ENCODE measurements at regions not wholly inside any gene's neighbourhood (a gene's known extent, or its start where the extent isn't known, plus 50 kb on each side); places are given as distances from the start of the nearest gene placed in this dataset.

DNA sequence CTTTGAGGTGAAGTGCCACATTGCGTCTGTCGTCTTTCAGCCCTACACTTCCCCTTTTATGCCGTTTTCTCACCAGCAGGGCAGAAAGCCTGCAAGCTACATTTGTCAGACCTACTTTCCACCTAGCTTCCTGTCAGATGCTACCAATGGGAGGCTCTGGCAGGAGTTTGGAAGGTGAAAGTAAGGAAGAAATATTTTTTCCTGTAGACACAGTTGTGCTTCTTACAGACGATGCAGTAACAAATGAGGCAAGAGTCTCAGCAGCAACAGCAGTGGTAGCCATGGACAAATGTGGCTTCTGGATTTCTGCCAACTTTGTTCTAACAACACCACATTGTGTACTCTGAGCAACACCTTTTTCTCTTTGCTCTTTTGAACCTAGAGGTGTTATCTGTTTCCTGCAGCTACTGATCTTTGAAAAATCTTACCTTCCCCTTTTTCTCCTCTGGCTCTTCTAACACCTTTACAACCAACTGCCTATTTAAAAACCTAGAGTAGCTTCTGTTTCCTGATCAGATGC lies 70.6 kb upstream of the STT3B start:
- peak; percentile 79 for DNase-seq (ENCODE audit: low spot score)

DNA sequence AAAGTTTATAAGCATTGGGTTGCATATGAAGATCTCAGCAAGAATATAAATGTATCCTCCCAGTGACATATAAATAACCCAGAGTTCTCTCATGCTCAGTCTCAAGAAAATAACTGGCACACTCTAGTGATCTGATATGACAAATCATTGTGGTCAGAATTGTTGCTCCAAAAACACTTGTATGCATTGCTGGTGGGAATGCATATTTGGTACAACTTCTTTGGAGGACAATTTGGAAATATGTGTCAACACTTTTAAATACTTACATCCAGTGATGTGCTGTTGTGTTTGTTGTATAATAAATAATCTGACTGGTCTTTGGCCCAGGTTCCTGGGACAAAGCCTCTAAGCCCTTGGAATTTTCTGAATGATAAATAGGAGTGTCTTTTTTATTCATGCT lies 66.7 kb upstream of the STT3B start:
- DNase-seq (ENCODE audit: low spot score), result no peak

DNA sequence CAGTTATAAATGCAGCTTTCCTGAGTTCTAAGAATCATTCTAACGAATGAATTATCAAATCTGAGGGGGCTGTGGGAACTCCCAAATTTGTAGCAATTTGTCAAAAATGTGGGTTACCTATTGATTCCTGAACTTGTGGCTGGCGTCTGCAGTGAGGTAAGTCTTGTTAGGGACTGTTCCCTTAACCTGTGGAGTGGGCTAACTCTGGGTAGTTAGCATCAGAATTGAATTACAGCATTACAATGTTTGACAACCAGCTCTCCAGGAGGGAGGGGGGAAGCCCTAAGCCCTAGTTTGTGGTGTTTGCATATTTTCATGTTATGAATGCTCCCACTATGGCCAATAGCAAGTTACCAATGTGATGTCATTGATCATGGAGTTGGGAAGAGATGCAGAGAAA lies 65.9 kb upstream of the STT3B start:
- DNase-seq (ENCODE audit: low spot score), result no peak

DNA sequence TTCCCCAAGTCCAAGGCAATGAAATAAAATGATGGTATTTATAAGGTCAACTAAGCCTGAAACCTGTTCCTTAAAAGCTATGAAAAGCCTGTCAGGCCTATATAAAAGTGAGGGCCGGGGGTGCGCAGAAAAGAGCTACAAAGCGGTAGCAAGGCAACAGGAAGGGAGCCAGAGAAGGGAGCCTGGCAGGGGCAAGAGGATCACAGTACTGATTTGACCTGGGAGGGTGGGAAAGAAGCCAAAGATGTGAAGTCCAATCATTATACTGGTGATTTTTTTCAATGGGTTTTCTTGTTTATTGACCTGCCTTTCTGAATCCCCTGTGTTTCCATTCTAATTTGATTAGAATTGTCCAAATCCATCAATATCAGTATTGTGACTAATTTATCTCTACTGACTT lies 64.3 kb upstream of the STT3B start:
- DNase-seq (ENCODE audit: low spot score), result no peak

DNA sequence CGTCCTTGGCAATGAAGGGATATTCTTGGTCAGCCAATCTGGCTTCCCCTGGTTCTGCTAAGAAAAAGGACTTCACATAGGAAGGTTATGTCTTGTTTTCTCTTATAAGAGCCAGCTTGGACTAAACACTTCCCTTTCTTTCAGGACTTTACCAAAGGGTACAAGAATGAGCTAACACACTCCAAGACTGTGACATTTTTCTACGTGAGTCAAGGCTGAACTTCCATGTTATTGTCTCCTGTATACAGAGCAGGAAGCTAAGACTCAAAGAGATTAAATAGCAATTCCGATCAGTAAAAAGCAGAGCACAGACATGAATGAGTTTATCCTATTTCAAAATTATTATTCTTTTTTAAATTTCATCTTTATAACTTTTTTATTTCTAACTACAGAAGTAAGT lies 63.3 kb upstream of the STT3B start:
- no peak for DNase-seq (ENCODE audit: low spot score)

DNA sequence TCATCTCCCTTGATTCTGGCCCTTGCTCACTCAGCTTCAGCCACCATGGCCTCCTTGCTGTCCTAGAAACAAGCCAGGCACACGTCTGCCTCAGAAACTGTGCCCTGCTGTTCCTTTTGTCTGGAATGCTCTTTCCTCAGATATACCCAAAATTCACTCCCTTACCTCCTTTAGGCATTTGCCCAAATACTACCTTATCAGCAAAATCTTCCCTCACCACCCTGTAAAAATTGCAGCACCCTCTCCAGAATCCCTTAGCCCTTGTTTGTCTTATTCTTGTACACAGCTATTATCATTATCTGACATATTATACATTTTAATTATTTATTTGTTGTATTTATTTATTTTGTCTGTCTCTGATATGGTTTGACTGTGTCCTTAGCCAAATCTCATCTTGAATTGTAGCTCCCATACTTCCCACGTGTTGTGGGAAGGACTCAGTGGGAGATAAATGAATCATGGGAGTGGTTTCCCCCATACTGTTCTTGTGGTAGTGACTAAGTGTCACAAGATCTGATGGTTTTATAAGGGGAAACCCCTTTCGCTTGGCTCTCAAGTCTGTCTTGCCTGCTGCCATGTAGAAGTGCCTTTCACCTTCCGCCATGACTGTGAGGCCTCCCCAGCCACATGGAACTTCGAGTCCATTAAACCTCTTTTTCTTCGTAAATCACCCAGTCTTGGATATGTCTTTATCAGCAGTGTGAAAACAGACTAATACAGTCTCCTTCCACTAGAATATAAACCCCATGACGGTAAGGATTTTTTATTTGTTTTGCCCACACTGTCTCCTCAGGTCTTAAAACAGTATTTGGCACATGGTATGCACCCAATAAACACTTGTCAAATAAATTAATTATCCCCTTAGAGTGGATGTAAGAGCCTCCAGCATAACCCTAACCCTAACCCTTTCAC lies 60.0 kb upstream of the STT3B start:
- peak; percentile 32 for DNase-seq (ENCODE audit: low spot score)

DNA sequence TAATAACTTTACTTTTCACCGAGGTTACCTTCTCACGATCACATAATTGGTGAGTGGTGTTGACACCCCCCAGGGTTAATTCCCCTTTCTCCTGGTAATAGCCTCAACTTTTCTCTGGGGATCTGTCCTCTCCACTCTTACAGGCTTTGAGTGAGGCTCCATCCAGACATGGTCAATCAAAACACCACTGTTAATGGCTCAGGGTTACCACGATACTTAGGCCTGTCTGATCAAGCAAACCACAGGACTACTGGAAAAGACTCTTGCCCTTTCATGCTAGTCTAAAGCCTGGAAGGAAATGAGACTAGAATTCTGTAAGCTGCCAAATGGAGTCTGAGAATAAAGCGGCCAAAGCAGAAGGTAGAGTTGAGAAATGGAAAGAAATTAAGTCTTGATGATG lies 56.5 kb upstream of the STT3B start:
- DNase-seq (ENCODE audit: low spot score), result no peak

DNA sequence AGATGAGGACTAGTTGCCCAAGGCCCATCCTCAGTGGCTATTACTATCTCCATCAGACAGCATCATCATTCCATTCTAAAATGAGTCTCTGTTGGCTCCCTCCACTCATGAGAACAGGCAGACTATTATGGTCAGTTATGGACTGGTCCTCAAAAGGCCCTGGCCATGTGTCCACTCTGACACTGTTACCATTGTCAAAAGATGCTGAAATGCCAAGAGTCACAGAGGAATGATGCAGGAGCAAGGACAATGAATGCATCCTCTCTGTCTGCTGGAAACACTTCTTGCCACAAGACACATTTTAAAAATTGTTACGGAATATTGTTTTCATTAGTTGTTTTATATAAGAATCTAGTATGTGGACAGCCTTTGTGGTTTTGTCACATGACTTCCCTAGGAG lies 53.3 kb upstream of the STT3B start:
- DNase-seq (ENCODE audit: low spot score), result no peak

DNA sequence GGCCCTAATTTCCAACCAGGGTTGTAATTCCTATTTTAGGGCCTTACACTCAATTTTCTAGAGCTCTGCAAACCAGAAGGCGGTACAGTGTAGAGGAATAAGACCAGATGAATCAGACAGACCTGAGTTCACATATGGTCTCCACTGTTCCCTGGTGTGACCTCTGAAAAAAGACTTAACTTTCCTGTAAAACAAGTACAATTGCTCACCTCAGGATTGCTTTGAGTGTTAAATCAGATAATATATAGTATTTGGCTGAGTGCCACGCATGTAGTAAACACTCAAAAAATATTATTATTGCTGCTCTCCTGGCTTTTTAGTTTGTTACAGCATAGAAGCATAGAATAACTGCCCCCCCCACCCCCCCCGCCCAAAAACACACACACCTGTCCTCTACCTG lies 51.0 kb upstream of the STT3B start:
- DNase-seq (ENCODE audit: low spot score), result no peak

DNA sequence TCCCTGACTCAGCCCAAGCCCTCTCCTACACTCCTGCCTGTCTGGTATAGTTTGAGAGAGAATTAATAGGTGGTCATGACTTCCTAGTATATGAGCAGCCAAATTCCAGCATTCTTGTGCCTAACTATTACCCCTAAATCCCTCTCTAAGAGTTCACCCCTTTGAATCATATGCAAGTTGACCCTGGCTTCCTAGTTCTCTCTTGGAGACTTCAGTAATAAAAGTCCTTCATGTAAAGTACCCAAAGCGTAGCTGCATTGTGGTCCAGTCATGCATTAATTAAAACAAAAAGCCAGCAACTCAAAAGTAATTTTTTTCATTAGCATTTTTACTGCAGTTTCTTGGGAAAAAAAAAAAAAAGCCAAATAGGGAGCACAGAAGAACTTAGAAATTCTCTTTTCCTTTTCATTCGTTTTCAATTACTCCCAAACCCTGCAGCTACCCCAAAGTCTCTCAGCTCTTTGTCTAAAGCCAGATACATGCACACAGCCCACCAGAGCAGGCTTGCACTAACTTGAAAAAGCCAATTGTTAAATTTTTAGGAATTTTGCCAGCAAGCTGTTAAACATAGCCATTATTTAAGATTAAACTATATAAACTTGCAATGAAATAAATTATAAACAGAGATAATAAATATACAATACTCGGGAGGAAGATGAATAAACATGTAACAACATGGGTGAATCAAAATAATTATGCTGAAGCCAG lies 50.1 kb upstream of the STT3B start:
- no peak for DNase-seq (ENCODE audit: low spot score)

All from CD4-positive, alpha-beta T cell treated with Interleukin-2 at 100 ng/mL for 4 hours (primary cell).